ENCODE measurements at regions not wholly inside any gene's neighbourhood (a gene's known extent, or its start where the extent isn't known, plus 50 kb on each side); places are given as distances from the start of the nearest gene placed in this dataset.
A peak's percentile ranks its signal among the peaks of the same experiment; 100 is the strongest.

DNA sequence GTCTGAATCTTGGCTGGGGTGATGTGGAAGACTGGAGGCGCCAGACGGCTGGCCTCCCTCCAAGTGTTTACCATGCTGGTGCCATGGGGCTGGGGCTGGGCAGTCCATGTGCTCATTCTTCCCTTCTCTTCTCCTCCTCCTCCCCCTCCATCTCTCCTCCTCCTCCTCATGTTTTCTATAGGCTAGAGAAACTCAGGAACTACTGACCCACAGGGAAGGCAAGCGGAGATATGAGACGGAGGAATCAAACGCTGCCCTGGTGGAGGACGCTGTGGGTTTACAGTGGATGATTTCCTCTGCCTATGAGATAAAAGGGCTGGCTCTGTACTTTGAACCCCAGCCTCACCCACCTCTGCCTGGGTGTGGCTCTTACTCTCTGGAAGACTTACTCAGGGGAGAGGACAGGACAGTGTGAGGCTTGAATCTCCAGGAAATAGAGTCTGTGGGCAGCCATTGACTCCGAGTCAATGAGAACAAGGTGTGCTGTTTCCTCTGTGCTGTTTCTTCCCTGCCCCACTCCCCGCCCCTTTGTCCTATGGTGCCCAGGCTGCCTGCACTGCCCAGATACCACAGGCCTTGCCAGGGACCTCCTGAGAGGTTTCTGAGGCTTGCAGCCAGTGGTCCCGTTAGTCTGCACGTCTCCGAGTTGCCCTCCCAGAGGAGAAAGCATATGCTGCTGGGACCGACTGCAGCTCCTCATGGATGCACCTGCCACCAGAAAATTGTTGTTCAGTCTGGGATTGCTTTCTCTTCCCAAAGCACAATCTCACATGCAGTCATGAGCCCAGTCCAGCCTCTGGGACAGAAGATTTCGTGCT is 132.6 kb upstream of the ARHGAP5 start:
- DNase-seq, result no peak

DNA sequence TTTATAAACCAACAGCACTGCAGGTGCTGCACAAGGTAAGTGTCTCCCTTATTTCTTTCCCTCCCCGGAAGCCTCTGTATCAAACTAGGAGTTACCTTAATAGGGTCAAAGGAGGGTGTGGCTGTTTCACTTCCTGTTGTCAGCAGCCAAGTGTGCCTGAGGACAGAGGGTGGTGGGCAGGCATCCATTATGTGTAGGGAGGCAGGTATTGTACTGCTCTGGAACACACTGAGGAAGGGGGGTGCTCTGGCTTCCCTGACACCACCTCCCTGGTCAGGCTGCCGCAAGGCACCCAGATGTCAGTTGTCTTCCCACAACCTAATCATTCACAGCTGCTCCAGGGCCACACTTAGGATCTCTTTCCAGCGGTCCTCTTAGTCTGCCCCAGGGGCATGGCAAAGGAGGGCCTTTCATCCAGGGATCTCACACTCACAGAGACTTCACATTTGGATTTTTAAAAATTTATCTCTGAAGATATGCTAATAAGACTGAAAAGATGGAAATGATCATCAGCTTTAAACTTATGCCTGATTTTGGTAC is 132.0 kb upstream of the ARHGAP5 start:
- no peak for DNase-seq

- DNase-seq, result no peak
These were observed 131.4 kb upstream of the ARHGAP5 start for GRCh38 chr14:31945701-31946100.

- no peak for DNase-seq
These were observed 130.0 kb upstream of the ARHGAP5 start for GRCh38 chr14:31947076-31947475.

GRCh38 chr14:31947680-31948595 is 129.2 kb upstream of the ARHGAP5 start:
- peak; percentile 66 for DNase-seq

GRCh38 chr14:31949709-31950108 is 127.4 kb upstream of the ARHGAP5 start:
- DNase-seq, result no peak

GRCh38 chr14:31950331-31950730 is 126.8 kb upstream of the ARHGAP5 start:
- DNase-seq, result no peak

GRCh38 chr14:31950764-31951637 is 126.1 kb upstream of the ARHGAP5 start:
- DNase-seq, result peak; percentile 87

GRCh38 chr14:31951638-31951964 is 125.5 kb upstream of the ARHGAP5 start:
- no peak for DNase-seq

- no peak for DNase-seq
These were observed 124.5 kb upstream of the ARHGAP5 start for GRCh38 chr14:31952573-31952972.

DNA sequence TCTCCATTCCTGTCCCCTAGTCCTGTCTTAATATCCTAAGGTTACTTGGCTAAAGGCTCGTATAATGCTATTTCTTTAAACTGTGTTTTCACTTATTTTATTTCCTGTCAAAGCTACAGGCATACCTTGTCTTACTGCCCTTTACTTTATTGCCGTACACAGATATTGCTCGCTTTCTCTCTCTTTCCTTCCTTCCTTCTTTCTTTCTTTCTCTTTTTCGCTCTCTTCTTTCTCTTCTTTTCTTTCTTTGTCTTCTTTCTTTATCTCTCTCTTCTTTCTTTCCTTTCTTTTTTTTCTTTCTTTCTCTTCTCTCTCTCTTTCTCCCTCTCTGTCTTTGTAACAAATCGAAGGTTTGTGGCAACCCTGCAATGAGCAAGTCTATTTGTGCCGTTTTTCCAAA is 123.9 kb upstream of the ARHGAP5 start:
- DNase-seq, result no peak

- DNase-seq, result no peak
These were observed 122.1 kb upstream of the ARHGAP5 start for GRCh38 chr14:31954991-31955390.

- no peak for DNase-seq
These were observed 121.0 kb upstream of the ARHGAP5 start for GRCh38 chr14:31955936-31956579.

GRCh38 chr14:31957565-31957964 is 119.5 kb upstream of the ARHGAP5 start:
- no peak for DNase-seq

DNA sequence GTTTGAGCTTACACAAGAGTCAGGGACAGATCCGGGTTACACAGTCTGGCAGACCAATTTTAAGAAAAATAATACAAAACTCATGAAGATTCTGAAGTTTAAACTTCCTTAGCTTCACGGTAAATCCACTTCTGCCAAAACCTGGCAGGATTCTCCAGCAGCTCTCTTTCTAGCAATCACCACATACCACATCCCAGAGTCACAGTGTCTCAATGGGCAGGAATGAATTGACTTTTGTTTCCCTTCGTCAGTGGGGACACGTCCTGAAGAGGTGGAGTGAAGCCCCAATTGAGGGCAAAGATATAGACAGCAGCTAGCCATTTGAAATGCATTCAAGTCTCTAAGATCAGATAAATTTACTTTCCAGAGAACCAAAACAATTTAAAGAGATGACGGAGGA is 117.1 kb upstream of the ARHGAP5 start:
- DNase-seq, result peak; percentile 68

GRCh38 chr14:31961896-31962295 is 115.2 kb upstream of the ARHGAP5 start:
- DNase-seq, result no peak

GRCh38 chr14:31962920-31963319 is 114.2 kb upstream of the ARHGAP5 start:
- no peak for DNase-seq

- no peak for DNase-seq
These were observed 113.5 kb upstream of the ARHGAP5 start for GRCh38 chr14:31963587-31963986.

GRCh38 chr14:31964490-31964889 is 112.6 kb upstream of the ARHGAP5 start:
- DNase-seq, result no peak

- no peak for DNase-seq
These were observed 111.9 kb upstream of the ARHGAP5 start for GRCh38 chr14:31965071-31965734.

GRCh38 chr14:31965735-31966598 is 111.1 kb upstream of the ARHGAP5 start:
- peak; percentile 90 for DNase-seq

All from islet precursor cell (in vitro differentiated cells).